G401 (cell line): ENCODE measurements at regions not wholly inside any gene's neighbourhood (a gene's known extent, or its start where the extent isn't known, plus 50 kb on each side); places are given as distances from the start of the nearest gene placed in this dataset.
"Not testable (repeated sequence)": the region's sequence is repeated elsewhere in the genome, so short reads cannot be mapped to it uniquely, and the experiment has no call there.

Experiments
- DNase-seq: peaks from one replicate; pipeline ENCODE4 v3.0.0-alpha.2; 2015; ENCODE audit warnings: low spot score
- in situ Hi-C: cut with HindIII; loops from 2 replicates; pipeline ENCODE4 v1.10.0; 2016; ENCODE audit warnings: low sequenced_read_pairs, mixed read lengths

DNA sequence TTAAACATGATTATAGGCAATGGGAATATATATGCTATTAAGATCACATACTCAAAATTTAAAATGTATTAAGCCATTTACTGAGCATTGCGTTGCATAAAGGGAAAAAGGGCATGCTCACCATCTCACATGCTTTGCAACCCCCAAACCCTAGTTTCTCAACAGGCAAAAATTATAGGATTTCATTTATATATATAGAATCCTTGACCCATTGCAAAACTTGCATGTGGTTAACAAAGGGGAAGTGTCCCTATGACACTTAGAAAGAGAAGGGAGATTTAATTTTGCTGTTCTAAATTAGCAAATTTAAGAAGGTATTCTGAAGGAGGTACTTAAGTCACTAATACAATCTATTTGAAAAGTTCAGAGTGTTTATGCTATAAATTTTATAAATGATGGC, 837.8 kb downstream of the DIPK2A start:
- no peak for DNase-seq
- in situ Hi-C loops: no loop called here

- in situ Hi-C loops: no loop called here
- DNase-seq: no peak
Observed at GRCh38 chr3:144810160-144810559, 838.5 kb downstream of the DIPK2A start.

DNA sequence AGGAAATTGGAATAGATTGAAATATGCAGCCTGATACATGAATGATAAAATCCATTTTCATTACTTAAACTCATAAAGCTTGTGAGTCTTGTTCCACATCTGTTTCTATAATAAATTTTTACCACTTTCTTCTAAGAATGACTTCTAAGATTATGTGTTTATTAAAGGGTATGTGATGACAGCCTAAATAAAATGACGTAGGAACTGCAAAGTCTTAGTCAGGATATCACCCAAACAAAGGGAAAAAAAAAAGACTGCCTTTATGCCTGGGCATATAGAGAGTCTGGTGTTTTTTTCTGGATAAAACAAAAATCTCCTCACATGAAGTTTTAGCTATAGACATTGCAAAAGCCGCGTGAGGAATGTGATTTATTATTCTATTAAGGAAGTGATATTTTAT, 844.0 kb downstream of the DIPK2A start:
- no peak for DNase-seq
- in situ Hi-C loops: no loop called here

DNA sequence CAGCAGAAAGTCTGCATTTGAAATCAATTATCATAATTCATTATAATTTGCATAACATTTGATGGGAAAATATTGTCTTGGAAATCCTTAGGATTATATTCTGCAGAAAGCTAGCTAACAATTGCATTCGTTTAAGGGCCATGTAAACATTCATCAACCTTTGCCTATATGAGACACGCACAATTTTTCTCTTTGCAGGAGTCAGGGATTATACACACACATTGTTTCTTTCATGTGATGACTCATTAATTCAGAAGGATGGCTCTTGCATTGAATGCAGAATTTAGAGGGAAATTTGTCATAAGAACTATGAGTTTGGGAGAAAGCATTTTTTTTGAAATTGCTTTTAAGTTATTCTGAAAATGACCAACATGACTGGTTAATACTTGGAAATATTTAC, 844.7 kb downstream of the DIPK2A start:
- DNase-seq: no peak
- in situ Hi-C loops: no loop called here

DNA sequence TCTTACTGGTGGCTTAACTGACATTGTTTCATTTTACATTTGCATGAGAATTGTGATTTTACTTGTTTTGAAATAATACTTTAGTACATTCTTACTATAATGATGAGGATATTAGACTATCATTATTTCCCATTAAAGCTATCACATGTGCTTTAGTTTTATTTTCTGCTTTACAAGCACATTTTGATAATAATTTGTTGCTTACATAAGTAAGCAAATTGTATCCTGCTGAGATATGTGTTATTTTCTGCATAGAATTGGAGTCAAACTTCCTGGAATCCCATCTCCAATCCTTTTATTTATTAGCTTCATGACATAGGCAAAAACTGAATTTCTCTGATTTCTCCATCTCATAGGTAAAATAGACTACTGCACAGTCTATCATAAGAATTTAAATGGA, 847.4 kb downstream of the DIPK2A start:
- in situ Hi-C loops: no loop called here
- no peak for DNase-seq

- DNase-seq, in situ Hi-C loops: not testable (repeated sequence)
Observed at GRCh38 chr3:144820232-144820631, 848.6 kb downstream of the DIPK2A start.

GRCh38 chr3:144820726-144821125, 849.1 kb downstream of the DIPK2A start:
- no peak for DNase-seq
- in situ Hi-C loops: no loop called here

GRCh38 chr3:144821583-144821982, 850.0 kb downstream of the DIPK2A start:
- in situ Hi-C loops: no loop called here
- no peak for DNase-seq

- in situ Hi-C loops: no loop called here
- no peak for DNase-seq
Observed at GRCh38 chr3:144822671-144823070, 851.0 kb downstream of the DIPK2A start.

DNA sequence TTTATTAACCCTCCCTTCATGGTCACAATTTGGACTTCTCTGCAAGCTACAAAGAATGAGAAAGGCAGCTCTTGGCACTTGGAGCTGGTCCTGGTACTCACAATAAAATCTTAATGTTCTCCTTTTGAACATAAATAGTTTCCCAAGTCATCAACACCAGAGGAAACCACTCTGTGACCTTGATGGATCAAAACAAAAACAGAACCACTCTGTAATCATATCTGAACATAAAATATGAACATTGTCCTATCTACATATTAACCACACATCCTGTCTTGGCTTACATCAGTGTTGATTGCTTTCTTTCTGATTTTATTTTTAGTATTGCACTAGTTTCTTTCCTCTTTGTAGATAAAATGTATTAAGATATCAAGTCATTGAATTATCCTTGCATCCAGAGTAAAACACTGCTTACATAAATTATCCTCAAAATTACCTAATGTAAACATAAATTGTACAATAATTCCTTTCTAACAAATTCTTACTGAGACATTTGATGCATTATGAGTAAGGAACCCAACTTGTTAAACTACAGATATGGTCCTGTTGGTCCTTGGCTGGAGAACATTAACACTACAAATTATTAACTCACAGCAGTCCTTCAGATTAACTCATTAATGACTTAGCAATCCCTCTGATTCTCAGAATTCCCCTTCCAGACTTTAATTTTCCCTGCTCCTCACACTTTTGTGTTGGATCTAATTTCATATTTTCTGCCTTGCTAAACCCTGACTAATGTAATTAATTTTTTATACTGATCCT, 860.5 kb downstream of the DIPK2A start:
- in situ Hi-C loops: no loop called here
- no peak for DNase-seq

DNA sequence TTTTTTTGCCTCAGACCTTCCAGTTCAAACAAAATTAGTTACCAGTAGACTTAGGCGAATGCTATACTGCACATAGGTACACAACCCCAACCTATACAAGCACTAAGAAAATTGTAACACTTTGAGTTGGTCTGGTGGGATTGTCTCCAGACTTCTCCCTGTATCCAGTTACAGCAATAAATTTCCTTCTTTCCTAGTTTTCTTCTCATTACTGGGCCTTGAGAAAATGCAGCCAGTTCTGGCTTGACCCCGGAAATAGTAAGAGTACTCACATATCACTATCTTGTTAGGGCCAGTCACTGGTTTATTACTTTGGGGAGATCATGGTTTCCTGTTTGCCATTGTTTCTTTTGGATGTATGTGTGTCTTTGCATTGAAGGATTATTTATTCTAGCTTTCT, 868.4 kb downstream of the DIPK2A start:
- in situ Hi-C loops: no loop called here
- no peak for DNase-seq

- no peak for DNase-seq
- in situ Hi-C loops: no loop called here
Observed at GRCh38 chr3:144840866-144841265, 869.2 kb downstream of the DIPK2A start.

DNA sequence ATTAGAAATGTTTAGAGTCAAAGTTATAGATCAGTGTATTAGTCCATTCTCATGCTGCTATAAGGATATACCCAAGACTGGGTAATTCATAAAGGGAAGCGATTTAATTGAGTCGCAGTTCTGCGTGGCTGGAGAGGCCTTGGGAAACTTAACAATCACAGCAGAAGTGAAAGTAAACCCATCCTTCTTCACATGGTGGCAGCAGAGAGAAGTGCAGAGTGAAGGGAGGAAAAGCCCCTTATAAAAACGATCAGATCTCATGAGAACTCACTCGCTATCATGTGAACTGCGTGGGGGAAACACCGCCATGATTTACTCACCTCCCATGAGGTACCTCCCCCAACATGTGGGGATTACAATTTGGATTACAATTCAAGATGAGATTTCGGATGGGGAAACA, 871.5 kb downstream of the DIPK2A start:
- in situ Hi-C loops: no loop called here
- DNase-seq: no peak

GRCh38 chr3:144852999-144853398, 881.4 kb downstream of the DIPK2A start:
- in situ Hi-C loops: no loop called here
- no peak for DNase-seq

- DNase-seq, in situ Hi-C loops: not testable (repeated sequence)
Observed at GRCh38 chr3:144854020-144854419, 882.4 kb downstream of the DIPK2A start.

- no peak for DNase-seq
- in situ Hi-C loops: no loop called here
Observed at GRCh38 chr3:144859161-144859560, 887.5 kb downstream of the DIPK2A start.

DNA sequence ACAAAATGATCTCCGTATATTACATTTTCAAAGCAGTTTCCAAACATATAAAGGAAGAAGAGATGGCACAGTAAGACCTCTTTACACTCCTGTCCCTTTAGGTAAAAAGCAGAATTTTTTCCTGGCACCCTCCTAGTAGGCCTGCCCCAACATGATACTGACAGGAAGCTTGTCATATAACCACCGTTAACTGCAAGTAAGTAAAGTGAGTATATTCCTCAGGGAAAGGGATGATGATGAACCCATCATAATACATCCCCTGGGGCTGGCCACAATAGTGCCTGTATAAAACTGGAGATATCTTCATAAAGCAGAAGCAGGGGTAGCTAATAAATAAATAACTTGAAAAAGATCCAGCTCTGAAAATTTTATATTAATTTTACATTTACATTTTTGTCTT, 893.0 kb downstream of the DIPK2A start:
- no peak for DNase-seq
- in situ Hi-C loops: no loop called here

DNA sequence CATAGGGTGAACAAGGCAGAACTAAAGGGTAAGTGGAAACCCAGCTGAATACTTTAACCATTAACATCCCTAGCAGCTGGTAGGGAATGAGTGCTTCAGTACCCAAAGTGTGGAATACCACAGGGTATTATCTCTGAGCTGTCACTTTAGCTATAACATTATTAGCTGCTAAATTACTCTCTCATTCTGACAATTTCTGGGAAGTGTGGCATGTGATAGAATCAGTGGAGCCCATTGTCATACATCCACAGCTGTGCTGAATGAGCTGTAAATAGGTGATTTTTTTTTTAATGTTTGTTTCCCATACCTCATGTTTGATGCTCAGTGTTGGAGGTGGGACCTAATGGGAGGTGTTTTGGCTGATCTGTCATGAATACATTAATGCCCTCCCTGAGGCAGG, 894.3 kb downstream of the DIPK2A start:
- DNase-seq: no peak
- in situ Hi-C loops: no loop called here

DNA sequence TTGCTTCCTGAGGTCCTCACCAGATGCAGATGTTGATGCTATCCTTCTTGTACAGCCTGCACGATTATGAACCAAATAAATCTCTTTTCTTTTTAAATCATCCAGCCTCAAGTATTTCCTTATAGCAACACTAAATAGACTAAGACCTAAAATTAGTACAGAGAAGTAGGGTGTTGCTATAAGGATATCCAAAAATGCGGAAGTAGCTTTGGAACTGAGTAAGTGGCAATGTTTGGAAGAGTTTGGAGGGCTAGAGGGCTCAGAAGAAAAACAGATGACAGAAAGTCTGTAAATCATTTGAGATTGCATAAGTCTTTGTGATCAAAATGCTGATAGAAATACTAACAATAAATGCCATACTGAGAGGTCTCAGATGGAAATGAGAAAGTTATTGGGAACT, 894.9 kb downstream of the DIPK2A start:
- in situ Hi-C loops: no loop called here
- DNase-seq: no peak

DNA sequence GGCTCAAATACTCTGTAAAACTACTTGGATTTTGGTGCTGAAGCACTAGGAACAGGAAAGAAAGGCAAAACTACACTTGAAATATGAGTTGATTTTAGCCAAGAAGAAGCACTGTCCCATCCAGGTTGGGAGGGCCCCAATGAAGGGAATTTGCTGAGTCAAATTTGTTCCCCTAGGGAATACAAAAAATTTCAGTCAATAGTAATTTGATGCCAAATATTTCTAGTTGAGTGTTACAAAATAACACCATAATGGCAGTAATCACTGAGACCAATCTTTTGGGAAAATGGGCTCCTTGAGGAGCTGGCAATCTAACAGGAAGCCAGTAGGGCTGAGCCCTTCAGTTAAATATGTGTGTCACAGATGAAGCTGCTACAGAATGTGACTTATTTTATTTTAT, 896.9 kb downstream of the DIPK2A start:
- DNase-seq: no peak
- in situ Hi-C loops: no loop called here

DNA sequence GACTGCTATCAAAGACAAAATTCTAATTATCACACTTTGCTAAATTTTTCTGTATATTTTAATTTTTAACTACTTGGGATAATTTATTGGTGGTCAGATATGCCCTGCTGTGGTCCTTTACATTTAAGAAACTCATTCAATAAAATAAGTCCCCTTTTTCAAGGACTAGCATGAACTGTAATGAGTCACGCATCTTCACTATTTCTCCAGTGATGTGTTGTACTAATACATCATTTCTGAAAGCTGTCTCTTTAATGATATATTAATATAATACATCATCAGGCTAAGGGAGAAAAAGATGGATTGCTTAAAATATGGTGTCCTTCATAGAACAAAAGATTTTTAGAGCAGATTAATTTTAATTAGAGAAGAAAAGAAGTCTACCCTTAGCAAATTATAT, 901.4 kb downstream of the DIPK2A start:
- in situ Hi-C loops: no loop called here

DNA sequence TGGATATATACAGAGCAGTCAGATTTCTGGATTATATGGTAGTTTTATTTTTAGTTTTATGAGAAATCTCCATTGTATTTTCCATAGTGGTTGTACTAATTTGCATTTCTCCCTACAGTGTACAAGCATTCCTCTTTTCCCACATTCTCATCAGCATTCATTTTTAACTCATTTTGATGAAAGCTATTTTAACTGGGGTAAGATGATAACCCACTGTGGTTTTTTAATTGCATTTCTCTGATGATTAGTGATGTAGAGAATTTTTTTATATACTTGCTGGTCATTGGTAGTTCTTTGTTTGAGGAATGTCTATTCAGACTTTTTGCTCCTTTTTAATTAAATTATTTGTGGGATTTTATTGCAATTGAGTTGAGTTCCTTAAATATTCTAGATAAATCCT, 903.6 kb downstream of the DIPK2A start:
- no peak for DNase-seq
- in situ Hi-C loops: no loop called here

More for the DNA sequence above, 901.4 kb downstream of the DIPK2A start:
- no peak for DNase-seq
